ENCODE measurements at regions not wholly inside any gene's neighbourhood (a gene's known extent, or its start where the extent isn't known, plus 50 kb on each side); places are given as distances from the start of the nearest gene placed in this dataset.

GRCh38 chr18:7511106-7511505 is 56.0 kb upstream of the PTPRM start:
- Histone ChIP-seq H3K27ac (ENCODE audit: low read depth in 1 of 2, low read length in 2 of 2) (no peak overlapping the region), H3K36me3 (ENCODE audit: control insufficient read depth in 1 of 2, insufficient read depth in 2 of 2, low read length in 1 of 2) (no peaks in the 10 kb centered on the region), H3K4me3 (ENCODE audit: low read length in 2 of 2) (no peak overlapping the region), H3K4me1 (ENCODE audit: control insufficient read depth in 1 of 2, insufficient read depth in 2 of 2, low read length in 2 of 2) (peaks cover 1 to 9% of the 10 kb centered on the region in 2 donors), H3K27me3 (ENCODE audit: control insufficient read depth in 1 of 2, insufficient read depth in 2 of 2, low read length in 1 of 2) (no peaks in the 10 kb centered on the region), H3K9me3 (ENCODE audit: control insufficient read depth, low read length) (no peaks in the 10 kb centered on the region)
- intact Hi-C loops (cut with DNase I): no loop called here
- no peak for DNase-seq
- WGBS, 2 donors: 95 to 98% methylated on average over 4 of the region's 4 CpGs
- ATAC-seq (ENCODE audit: low FRiP score): no peak

- no peaks in the 10 kb centered on the region for H3K9me3 ChIP-seq (ENCODE audit: control insufficient read depth, low read length)
- no peak overlapping the region for H3K27ac ChIP-seq (ENCODE audit: low read depth in 1 of 2, low read length in 2 of 2)
- intact Hi-C loops (cut with DNase I): no loop called here
- H3K27me3 ChIP-seq (ENCODE audit: control insufficient read depth in 1 of 2, insufficient read depth in 2 of 2, low read length in 1 of 2): no peaks in the 10 kb centered on the region
- 23 to 32% methylated on average over 5 of the region's 5 CpGs for WGBS, 2 donors
- H3K4me1 ChIP-seq (ENCODE audit: control insufficient read depth in 1 of 2, insufficient read depth in 2 of 2, low read length in 2 of 2): peaks cover 1 to 9% of the 10 kb centered on the region in 2 donors
- no peak overlapping the region for H3K4me3 ChIP-seq (ENCODE audit: low read length in 2 of 2)
- DNase-seq: peak in 1 of 2 donors; percentile 57
- no peak for ATAC-seq (ENCODE audit: low FRiP score)
- no peaks in the 10 kb centered on the region for H3K36me3 ChIP-seq (ENCODE audit: control insufficient read depth in 1 of 2, insufficient read depth in 2 of 2, low read length in 1 of 2)
Observed at GRCh38 chr18:7512348-7512747, 54.8 kb upstream of the PTPRM start.

- 40 to 44% methylated on average over 3 of the region's 3 CpGs for WGBS, 2 donors
- no peak for ATAC-seq (ENCODE audit: low FRiP score)
- Histone ChIP-seq H3K27me3 (ENCODE audit: control insufficient read depth in 1 of 2, insufficient read depth in 2 of 2, low read length in 1 of 2) (no peaks in the 10 kb centered on the region), H3K36me3 (ENCODE audit: control insufficient read depth in 1 of 2, insufficient read depth in 2 of 2, low read length in 1 of 2) (no peaks in the 10 kb centered on the region), H3K27ac (ENCODE audit: low read depth in 1 of 2, low read length in 2 of 2) (no peak overlapping the region), H3K9me3 (ENCODE audit: control insufficient read depth, low read length) (no peaks in the 10 kb centered on the region), H3K4me1 (ENCODE audit: control insufficient read depth in 1 of 2, insufficient read depth in 2 of 2, low read length in 2 of 2) (peaks cover 1 to 9% of the 10 kb centered on the region in 2 donors), H3K4me3 (ENCODE audit: low read length in 2 of 2) (no peak overlapping the region)
- no peak for DNase-seq
- intact Hi-C loops (cut with DNase I): no loop called here
Observed at GRCh38 chr18:7512990-7513389, 54.1 kb upstream of the PTPRM start.

GRCh38 chr18:7514796-7515440 is 52.2 kb upstream of the PTPRM start:
- DNase-seq (no peak), ATAC-seq (ENCODE audit: low FRiP score) (no peak)
- H3K9me3 ChIP-seq (ENCODE audit: control insufficient read depth, low read length): no peaks in the 10 kb centered on the region
- intact Hi-C loops (cut with DNase I): no loop called here
- 56 to 58% methylated on average over 11 of the region's 11 CpGs for WGBS, 2 donors
- no peak overlapping the region for H3K4me3 ChIP-seq (ENCODE audit: low read length in 2 of 2)
- H3K36me3 ChIP-seq (ENCODE audit: control insufficient read depth in 1 of 2, insufficient read depth in 2 of 2, low read length in 1 of 2): no peaks in the 10 kb centered on the region
- H3K27ac ChIP-seq (ENCODE audit: low read depth in 1 of 2, low read length in 2 of 2): no peak overlapping the region
- peaks cover 1 to 9% of the 10 kb centered on the region in 2 donors for H3K4me1 ChIP-seq (ENCODE audit: control insufficient read depth in 1 of 2, insufficient read depth in 2 of 2, low read length in 2 of 2)
- no peaks in the 10 kb centered on the region for H3K27me3 ChIP-seq (ENCODE audit: control insufficient read depth in 1 of 2, insufficient read depth in 2 of 2, low read length in 1 of 2)

- Histone ChIP-seq H3K4me3 (ENCODE audit: low read length in 2 of 2) (no peak overlapping the region), H3K9me3 (ENCODE audit: control insufficient read depth, low read length) (no peaks in the 10 kb centered on the region), H3K36me3 (ENCODE audit: control insufficient read depth in 1 of 2, insufficient read depth in 2 of 2, low read length in 1 of 2) (no peaks in the 10 kb centered on the region), H3K4me1 (ENCODE audit: control insufficient read depth in 1 of 2, insufficient read depth in 2 of 2, low read length in 2 of 2) (peaks cover 1 to 9% of the 10 kb centered on the region in 2 donors), H3K27ac (ENCODE audit: low read depth in 1 of 2, low read length in 2 of 2) (no peak overlapping the region), H3K27me3 (ENCODE audit: control insufficient read depth in 1 of 2, insufficient read depth in 2 of 2, low read length in 1 of 2) (no peaks in the 10 kb centered on the region)
- intact Hi-C loops (cut with DNase I): no loop called here
- WGBS, 2 donors: 81 to 86% methylated on average over 9 of the region's 9 CpGs
- DNase-seq: no peak
- ATAC-seq (ENCODE audit: low FRiP score): no peak
Observed at GRCh38 chr18:7516266-7517117, 50.6 kb upstream of the PTPRM start.
